LNCAP (cell line): ENCODE measurements at regions not wholly inside any gene's neighbourhood (a gene's known extent, or its start where the extent isn't known, plus 50 kb on each side); places are given as distances from the start of the nearest gene placed in this dataset.

Experiments
- TF ChIP-seq, protein P1 (sequence below): fragments of 450-650 bp; IDR thresholded peaks from 2 replicates; pipeline ENCODE4 v1.5.1; 2017; ENCODE audit warnings: mild to moderate bottlenecking

DNA sequence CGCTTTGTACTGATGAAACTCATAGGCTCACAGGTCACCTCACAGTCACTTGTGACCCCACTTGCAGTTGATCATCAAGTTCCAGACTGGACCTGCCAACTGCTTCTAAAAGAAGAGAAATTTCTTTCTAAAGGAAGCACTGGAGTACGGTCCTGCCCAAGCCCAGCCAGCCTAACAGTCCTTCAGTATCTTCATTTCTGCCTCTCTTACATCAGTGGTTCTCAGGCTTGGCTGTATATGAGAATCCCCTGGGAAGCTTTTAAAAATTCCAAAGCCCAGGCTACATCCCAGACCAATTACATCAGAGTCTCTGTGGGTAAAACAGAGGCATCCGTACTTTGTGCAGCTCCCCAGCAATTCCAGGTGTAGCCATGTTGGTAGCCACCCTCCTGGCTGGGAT, 282.1 kb downstream of the NFIB start:
- TF ChIP-seq, protein P1, sequence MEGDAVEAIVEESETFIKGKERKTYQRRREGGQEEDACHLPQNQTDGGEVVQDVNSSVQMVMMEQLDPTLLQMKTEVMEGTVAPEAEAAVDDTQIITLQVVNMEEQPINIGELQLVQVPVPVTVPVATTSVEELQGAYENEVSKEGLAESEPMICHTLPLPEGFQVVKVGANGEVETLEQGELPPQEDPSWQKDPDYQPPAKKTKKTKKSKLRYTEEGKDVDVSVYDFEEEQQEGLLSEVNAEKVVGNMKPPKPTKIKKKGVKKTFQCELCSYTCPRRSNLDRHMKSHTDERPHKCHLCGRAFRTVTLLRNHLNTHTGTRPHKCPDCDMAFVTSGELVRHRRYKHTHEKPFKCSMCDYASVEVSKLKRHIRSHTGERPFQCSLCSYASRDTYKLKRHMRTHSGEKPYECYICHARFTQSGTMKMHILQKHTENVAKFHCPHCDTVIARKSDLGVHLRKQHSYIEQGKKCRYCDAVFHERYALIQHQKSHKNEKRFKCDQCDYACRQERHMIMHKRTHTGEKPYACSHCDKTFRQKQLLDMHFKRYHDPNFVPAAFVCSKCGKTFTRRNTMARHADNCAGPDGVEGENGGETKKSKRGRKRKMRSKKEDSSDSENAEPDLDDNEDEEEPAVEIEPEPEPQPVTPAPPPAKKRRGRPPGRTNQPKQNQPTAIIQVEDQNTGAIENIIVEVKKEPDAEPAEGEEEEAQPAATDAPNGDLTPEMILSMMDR, result no peak

DNA sequence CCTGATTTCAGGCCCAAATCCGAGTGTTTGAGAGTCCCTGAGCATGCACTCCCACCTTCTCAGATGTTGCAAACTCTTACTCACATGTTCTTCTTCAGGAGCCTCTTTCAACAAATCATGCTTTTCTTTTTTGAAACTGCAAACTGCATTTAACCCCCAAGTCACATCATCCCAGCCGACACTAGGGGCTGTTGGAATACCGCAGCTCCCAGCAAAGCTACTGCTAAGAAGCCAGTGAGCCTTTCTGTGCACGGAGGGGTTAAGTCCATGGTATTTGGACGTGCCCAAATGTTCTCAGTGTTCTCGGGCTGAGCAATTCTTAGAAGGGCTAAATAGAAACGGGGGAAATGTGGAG, 282.9 kb downstream of the NFIB start:
- TF ChIP-seq, protein P1, result no peak

DNA sequence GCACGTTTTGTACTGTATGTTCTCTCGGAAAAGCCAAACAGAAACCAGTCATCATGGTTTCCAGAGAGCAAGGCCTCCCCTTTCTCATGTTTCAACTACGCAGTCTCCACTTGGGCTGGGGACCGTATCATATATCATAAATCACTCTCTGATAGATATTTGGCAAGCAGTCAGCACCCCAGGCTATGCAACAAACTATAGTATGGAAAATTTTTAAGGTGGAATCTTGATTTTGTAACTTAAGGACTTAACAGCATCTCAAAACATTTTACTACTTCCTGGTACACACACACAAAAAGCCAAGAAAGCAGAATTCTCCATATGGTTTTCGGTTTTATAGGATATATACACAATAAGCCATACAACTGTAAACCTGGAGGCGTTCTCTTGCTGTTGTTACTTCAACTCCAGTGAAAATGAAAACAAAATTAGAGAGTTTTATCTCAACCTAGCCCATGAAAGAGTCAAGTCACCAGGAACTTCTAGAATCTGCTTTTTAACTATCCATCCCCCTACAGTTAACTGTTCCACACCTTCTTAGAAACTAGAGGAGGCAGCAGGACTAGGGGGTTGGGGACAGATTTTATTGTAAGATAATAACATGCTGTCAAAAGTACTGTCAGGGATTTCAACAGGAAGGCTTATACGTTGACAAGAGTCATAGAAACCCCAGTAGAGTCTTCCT, 283.4 kb downstream of the NFIB start:
- TF ChIP-seq, protein P1, result no peak

DNA sequence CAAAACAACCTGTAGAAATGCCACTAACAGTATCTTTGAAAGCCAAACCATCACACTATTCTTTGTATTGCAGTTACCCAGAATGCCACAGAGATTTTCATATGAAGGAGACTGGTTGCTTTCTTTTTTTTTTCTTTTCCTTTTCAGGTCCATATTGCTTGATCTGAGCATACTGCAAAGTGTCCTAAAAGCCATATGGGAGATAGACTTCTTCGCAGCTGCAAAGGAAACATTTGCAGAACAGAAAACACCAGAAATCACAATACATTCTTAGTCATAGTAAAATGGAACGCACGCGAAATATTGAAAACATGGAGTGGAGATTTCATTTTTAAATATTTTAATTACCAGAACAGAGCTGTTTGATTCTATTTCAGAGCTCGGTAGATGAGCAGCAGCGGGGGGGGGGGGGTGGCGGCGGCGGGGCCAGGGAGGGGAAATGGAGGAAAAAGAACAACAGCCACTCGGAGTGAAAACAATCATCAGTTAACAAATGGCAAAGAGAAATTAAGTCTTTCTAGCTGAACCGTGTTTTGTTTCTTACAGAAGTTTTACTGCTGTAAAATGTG, 284.1 kb downstream of the NFIB start:
- TF ChIP-seq, protein P1, result no peak

DNA sequence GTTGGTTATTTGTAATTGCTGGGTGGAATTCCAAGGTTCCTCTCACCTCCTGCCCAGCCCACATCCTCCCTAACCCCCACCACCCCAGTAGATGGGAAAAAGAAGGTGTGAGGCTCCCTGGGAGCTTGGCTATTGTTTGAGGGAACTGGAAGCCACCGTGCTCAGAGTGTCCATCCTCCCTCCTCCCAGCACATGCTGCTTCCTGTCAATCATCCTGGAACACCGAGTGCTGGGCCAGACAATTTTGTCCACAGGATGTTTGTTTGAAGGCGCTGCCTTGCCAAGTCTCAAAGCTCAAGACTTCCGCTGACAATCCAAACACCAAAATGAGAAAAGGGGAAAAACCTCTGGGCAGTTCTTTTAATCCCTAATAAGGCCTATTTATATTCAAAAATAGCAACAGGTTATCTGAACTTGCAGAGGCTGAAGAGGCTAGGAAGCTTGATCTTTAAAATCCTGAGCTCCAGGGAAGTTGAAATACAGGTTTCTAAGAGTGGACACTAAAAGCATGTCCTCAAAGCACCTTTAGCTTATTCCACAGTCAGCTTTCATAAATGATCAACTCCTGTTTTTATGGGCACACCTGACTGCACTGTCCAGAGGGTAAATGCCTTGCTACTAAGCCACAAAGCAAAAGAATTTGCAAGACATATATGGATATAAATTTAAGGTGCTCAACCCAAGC, 286.7 kb downstream of the NFIB start:
- TF ChIP-seq, protein P1, result no peak

DNA sequence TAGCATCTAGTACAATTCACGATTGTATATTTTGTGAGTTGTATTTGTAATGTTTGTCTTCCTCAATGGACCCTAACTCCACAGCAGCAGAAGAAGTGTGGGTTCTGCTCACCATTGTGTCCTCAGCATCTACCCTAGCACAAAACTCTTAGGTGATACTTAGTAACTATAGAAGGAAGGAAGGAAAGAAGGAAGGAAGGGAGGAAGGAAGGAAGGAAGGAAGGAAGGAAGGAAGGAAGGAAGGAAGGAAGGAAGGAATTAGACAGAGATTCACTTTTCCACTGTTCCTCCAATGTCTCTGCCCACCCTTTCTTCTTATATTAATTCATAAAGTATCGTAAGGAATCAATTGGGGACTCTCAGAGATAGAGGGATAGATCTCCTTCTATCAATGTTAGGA, 288.2 kb downstream of the NFIB start:
- TF ChIP-seq, protein P1, result no peak

DNA sequence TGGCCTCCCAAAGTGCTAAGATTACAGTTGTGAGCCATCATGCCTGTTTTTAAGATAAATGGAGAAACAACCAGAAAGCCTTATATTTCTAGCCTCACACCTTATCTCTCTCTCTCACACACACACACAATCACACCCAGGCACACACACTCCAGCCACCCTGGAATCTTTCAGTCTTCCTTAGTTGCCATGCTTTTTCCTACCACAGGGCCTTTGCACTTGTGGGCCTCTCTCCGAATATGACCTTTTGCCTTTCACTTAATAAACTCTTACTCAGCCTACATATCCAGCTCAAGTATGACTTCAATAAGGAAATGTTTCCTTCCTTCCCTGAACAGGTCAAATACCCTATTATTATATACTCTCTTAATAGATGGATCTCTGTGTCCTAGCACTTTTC, 290.7 kb downstream of the NFIB start:
- TF ChIP-seq, protein P1, result no peak
